Inflammatory macrophage treated with lipopolysaccharide for 1 hour (primary cell): ENCODE measurements at regions not wholly inside any gene's neighbourhood (a gene's known extent, or its start where the extent isn't known, plus 50 kb on each side); places are given as distances from the start of the nearest gene placed in this dataset.
A peak's percentile ranks its signal among the peaks of the same experiment; 100 is the strongest.
"Not testable (repeated sequence)": the region's sequence is repeated elsewhere in the genome, so short reads cannot be mapped to it uniquely, and the experiment has no call there.

ENCODE experiments used
- DNase-seq, 2 donors: peaks; one replicate each; pipeline ENCODE4 v3.0.0-alpha.2; 2020 to 2022

GRCh38 chr2:65778137-65778536 lies 345.7 kb upstream of the SPRED2 start:
- DNase-seq, result no peak

DNA sequence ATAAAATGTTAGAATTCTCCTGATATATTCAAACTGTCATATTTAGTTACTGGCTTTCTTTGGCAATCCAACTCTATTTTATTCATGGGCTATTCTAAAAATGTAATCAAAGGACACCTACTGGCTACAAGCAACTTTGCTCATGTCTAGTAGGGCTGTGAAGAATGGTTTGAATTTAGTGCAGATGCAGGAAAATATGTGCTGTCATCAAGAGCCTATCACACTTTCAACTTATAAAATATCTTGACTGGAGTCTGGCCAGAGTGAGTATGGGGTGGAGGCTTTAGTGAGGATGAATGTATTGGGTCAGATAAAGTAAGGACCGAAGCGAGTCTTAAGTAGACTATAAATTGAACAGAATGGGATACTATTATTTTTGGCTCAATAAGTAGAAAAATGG lies 343.4 kb upstream of the SPRED2 start:
- no peak for DNase-seq

DNA sequence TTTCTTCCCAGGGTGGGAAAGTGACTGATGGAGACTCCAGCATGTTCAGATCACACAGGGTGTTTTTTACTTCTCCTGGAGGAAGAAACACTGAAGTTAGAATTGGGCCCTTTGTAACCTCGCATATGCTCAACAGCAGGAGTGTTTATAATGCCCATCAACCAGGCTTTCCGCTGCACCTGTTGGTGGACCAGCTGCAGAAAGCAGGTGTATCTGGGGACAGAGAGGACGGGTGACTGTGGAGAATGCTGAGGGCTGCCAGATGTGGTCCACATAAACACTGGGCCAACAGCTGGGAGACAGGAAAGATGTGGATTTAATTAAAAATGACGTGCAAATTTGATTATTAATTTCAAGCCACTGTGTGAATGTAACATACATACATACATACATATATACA lies 335.5 kb upstream of the SPRED2 start:
- DNase-seq, result no peak

DNA sequence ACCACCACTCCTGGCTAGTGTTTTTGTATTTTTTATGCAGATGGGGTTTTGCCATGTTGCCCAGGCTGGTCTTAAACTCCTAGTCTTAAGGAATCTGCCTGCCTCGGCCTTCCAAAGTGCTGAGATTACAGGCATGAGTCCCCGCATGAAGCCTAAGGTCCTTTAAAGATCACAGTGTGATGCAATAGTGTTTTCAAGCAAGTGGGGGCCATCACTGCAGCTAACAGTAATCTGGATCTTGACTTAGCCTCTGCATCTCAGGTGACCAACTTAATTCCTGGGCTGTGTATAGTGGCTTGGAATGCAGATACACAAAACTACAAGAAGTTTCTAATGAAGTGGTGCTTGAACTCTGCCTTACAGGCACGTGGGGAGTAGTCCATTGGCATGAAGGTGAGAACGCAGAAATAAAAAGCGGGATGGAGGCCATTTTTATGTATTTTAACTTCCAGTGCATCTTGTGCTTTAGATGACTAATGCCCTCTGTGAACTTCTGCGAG lies 334.4 kb upstream of the SPRED2 start:
- no peak for DNase-seq

DNA sequence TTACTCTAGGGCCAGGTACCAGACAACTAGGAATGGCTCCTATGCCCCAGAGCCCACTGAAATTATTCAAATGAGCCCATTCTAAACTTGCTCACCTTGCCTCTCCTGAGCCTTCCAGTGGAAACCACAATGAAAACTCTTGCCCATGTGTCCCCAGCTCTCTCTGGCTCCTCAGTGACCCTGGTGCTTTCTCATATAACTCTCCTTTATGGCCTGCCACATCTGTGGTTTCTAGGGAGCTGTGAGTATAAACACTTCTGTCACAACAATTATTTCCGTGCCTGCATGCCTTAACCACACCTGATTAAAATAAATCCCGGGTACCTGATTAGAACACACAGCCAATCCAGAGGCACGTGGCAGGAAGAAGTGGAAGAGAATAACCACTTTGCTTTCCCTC lies 333.0 kb upstream of the SPRED2 start:
- no peak for DNase-seq

DNA sequence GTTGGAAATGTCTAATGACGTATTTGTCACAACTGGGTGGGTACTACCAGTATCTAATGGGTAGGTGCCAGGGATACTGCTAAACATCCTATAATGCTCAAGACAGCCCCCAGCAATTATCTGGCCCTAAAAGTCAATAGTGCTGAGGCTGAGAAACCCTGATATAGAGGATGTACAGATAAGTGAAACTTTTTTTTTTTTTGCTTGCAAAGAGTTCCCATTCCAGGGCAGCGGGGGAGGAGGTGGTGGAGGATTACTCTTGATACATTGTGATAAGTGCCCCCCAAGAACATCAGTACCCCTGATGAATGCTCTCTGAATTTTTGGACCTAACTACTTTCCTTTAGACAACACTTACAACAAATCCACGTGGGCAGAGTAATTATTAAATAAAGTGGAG lies 329.7 kb upstream of the SPRED2 start:
- no peak for DNase-seq

- DNase-seq, result no peak
Observed at GRCh38 chr2:65754219-65754618, 321.8 kb upstream of the SPRED2 start.

GRCh38 chr2:65751408-65751807 lies 319.0 kb upstream of the SPRED2 start:
- DNase-seq, result no peak

DNA sequence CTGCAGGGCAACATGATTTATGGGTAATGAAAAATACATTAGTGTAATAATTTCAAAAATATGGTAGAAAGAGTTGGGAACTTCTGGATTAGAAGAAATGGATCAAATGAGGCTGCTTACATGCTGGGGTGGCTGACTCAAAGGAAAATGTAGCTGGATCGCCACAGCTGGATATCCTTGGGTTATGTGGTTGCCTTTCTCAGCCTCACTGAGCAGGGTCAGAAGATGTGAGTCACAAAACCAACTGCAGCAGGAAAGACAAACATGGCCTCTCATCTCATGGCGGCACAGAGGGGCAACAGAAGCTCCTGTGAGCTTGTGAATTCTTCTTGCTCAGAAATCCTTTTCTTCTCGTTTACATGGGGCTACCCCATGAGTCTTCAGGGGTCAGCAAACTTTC lies 317.1 kb upstream of the SPRED2 start:
- no peak for DNase-seq

DNA sequence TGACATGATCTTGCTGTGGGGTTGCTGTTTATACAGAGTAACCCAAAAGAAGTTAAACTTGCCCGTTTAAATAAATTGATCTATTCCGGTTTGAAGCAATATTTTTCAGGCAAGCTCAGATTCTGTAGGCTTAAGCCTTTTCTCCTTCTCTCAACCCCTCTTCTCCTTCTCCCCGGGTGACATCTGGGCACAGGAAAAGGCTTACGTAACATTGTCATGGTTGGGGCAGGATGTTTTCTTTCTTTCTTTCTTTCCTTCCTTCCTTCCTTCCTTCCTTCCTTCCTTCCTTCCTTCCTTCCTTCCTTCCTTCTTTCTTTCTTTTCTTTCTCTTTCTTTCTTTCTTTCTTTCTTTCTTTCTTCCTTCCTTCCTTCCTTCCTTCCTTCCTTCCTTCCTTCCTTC lies 315.5 kb upstream of the SPRED2 start:
- DNase-seq, result not testable (repeated sequence)

GRCh38 chr2:65746931-65747675 lies 314.7 kb upstream of the SPRED2 start:
- DNase-seq, result no peak

DNA sequence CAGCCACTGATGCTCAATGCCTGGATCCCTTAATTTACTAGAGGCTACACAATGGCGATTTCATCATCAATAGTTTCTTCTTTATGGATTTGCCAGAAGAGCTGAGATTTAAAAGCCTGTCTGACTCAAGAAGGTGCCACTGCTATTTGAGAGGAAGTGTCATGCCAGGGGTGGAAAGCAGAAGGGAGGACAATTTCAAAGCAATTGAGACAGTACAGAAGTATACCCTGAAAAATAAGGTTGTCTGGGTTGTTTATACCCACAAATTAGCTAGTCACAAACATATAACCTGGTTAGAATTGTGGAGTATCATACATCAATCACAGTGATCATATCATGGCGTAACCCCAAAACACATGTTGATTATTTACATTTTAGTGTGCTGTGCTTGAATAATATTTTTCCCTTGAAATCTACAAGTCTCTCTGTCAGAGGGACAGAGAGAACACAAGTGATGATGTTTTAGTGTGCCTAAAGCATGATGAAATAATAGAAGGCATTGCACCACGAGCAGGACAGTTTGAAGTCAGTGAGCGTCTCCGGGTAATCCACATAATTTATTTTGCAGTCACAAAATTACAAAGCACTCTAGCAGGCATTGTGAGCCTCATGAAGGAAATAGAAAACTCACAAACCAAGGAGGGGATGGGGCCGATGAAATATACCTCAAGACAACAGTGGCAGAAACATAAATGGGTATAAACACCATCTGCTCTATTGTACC lies 312.2 kb upstream of the SPRED2 start:
- no peak for DNase-seq

DNA sequence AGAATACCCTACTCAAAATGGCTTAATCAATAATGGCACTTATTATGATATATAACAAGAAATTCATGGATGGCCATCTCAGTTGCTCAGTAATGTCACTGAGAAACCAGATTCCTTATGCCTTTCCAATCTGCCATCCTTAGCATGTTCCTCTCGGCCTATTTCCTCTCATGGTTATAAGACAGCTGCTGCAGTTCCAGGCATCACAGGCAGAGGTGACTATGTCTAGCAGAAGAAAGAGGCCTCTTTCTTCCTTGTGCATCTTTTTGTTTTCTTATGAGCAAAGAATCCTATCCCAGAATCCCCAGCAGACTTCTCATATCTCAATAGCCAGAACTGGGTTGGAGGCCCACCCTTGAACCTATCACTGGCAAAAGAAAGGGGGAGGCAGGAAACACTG lies 310.6 kb upstream of the SPRED2 start:
- no peak for DNase-seq

- no peak for DNase-seq
Observed at GRCh38 chr2:65739927-65740326, 307.5 kb upstream of the SPRED2 start.

GRCh38 chr2:65737452-65738011 lies 305.1 kb upstream of the SPRED2 start:
- no peak for DNase-seq

- no peak for DNase-seq
Observed at GRCh38 chr2:65731476-65731875, 299.1 kb upstream of the SPRED2 start.

- no peak for DNase-seq
Observed at GRCh38 chr2:65730186-65730585, 297.8 kb upstream of the SPRED2 start.

- DNase-seq, result no peak
Observed at GRCh38 chr2:65729246-65729645, 296.8 kb upstream of the SPRED2 start.

- peak in 1 of 2 donors; percentile 9 for DNase-seq
Observed at GRCh38 chr2:65728477-65729180, 296.2 kb upstream of the SPRED2 start.

- peak; percentile 52 to 80 for DNase-seq
Observed at GRCh38 chr2:65727816-65728215, 295.4 kb upstream of the SPRED2 start.

DNA sequence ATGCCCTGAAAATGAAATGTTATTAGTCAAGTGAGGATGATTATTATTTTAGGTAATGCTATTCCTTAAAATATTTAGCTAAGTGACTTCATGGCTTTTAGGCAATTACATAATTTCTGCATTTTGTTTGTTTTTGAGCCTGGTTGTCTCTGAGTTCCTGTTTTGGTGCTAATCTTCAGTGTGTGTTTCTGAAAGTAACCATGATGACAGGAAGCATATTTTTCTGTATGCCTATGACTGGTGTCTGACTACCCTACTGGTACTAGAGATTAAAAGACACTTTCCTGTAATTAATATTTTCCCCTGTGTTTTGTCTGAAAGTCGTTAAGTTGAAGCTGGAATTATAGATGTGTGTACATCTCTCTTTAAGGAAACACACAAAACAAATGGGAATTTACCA lies 295.0 kb upstream of the SPRED2 start:
- peak; percentile 69 to 84 for DNase-seq

DNA sequence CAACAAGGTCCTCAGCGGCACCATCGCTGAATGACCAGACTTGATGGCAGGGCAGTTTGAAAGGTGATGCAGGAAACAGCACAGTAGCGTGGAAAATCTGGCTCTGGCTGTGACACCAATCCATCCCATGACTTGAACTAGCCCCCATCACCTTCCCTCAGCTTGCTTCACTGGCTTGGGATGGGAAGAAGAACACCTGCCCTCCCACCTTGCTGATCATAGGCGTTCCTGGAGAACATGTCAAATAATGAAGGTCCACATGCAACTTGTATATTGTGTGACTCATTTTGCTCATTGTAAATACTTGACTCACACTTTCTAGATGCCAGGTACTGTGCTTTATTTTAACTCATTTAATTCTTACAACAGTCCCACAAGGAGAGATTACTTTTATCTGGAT lies 292.4 kb upstream of the SPRED2 start:
- DNase-seq, result no peak

DNA sequence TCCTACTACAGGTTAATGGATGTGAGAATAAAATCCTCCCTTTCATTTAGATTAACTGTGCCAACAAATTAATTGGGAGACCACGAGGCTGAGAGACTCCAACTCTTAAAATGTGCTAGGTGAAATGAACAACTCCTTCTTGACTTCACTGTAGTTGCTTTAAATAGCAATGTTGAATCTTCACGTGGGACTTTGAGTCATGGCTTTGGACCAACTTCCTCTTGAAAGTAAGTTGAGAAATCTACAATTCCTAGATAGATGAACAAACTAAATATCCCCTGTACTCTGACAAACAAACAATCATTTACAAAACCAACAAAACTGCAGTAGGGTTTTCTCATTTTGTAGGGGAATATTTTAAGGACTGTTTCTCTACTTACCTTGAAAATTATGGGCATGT lies 291.9 kb upstream of the SPRED2 start:
- peak; percentile 70 to 85 for DNase-seq
